ENCODE measurements at regions not wholly inside any gene's neighbourhood (a gene's known extent, or its start where the extent isn't known, plus 50 kb on each side); places are given as distances from the start of the nearest gene placed in this dataset.

GRCh38 chr16:65794973-65795372 lies 571.5 kb upstream of the CDH5 start:
- TF ChIP-seq EZH2 (IDR thresholded peaks at IDR 0.05; ENCODE audit: low read length, unreplicated experiment) (no peak), CTCF (conservative IDR thresholded peaks at IDR 0.05; ENCODE audit: low read depth, low read length) (no peak)
